NCI-H2081 treated with DMSO at 0.1 percent for 48 hours (cell line): ENCODE measurements at regions not wholly inside any gene's neighbourhood (a gene's known extent, or its start where the extent isn't known, plus 50 kb on each side); places are given as distances from the start of the nearest gene placed in this dataset.

Experiments
- DNase-seq: peaks from one replicate; lab custom pipeline; 2025; lab: John Stamatoyannopoulos, UW

DNA sequence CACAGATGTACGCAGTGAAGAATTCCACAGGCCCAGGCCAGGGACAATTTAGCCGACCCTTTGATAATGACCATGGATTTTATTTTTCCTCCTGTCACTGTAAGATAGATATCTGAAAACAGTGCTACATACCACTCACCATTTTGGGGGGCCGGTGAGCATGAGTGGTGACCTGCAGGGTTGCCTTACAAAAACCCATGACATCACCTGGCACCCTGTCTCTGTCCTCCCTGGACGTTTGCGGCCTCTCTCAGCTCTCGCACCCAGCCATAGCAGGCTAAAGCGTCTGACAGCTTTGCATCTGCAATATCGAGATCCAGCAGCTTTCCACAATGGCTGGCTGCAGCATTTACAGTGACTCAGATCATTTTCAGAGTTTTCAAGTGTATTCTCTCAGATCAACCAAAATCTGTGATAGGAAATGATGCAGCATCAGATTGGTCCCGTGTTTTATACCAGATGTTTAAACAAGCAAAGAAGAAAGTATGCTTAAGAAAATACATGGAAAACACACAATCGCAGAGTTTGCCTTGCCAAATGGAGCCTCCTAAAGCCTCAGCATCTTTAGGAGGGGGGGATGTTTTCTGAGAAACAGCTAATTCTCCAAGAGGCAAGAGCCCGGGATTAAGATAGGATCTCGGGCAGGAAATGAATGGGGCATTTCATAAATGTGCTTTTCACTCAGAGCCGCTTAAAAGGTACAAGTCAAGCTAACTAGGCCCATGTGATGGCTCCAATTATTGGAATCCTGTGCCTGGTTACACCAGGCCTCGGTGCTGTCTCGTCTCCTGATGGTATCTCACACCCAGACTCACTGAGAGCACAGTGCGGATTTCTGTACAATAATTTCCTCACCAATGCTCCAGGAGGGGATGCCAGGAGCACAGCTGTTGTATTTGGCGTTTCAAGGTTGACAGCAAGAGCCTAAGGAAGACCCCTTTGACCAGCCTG lies 257.3 kb downstream of the XXYLT1 start:
- no peak for DNase-seq

DNA sequence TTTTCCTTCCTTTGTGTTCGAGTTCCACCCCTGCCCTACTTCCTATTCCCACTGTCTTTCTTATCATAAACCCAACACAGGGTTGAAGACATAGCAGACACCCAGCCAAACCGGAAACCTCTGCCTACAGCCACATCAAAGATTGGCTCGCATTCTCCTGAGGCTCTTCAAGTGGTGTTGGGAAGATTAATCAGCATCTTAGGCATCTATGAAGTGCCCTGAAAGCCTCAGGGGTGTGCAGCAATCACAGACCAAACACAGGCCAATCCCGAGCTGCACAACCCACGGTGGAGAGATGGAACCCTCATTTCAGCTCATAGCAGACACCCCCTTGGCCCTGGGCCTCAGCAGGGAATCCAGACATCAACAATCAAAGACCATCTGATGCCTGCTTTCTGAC lies 255.9 kb downstream of the XXYLT1 start:
- DNase-seq = no peak

DNA sequence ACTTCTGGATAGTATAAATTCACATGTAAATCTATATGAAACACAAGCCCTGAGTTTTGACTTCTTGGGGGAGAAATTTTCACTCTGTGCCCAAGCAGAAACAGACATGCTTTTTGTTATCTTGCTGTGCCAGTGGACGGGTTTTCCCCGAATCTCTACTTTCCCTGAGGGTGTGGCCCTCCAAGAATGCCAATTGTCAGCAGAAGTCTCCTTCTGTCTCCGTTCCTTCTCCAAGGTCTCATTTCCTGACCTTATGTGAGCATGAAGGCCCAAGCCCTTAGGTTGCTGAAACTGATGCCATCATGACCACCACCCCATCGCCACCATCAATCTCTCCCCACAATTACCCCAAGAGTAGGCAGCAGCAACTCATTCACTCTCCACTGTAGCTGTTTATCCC lies 253.8 kb downstream of the XXYLT1 start:
- no peak for DNase-seq
